ENCODE measurements at regions not wholly inside any gene's neighbourhood (a gene's known extent, or its start where the extent isn't known, plus 50 kb on each side); places are given as distances from the start of the nearest gene placed in this dataset.

GRCh38 chr14:98742001-98742400 is 530.0 kb downstream of the BCL11B start:
- Histone ChIP-seq H3K4me3 (ENCODE audit: low read length) (no peak overlapping the region), H3K36me3 (ENCODE audit: control insufficient read depth, insufficient read depth, low read length) (no peaks in the 10 kb centered on the region), H3K4me1 (ENCODE audit: control insufficient read depth, insufficient read depth, low read length) (no peaks in the 10 kb centered on the region), H3K27me3 (ENCODE audit: control insufficient read depth, insufficient read depth, low read length) (no peaks in the 10 kb centered on the region), H3K9me3 (ENCODE audit: control insufficient read depth, low read length) (no peaks in the 10 kb centered on the region), H3K9ac (ENCODE audit: low read length) (no peak overlapping the region)

GRCh38 chr14:98743536-98743935 is 528.5 kb downstream of the BCL11B start:
- no peak overlapping the region for H3K9ac ChIP-seq (ENCODE audit: low read length)
- no peak overlapping the region for H3K4me3 ChIP-seq (ENCODE audit: low read length)
- no peaks in the 10 kb centered on the region for H3K36me3 ChIP-seq (ENCODE audit: control insufficient read depth, insufficient read depth, low read length)
- no peaks in the 10 kb centered on the region for H3K27me3 ChIP-seq (ENCODE audit: control insufficient read depth, insufficient read depth, low read length)
- no peaks in the 10 kb centered on the region for H3K9me3 ChIP-seq (ENCODE audit: control insufficient read depth, low read length)
- H3K4me1 ChIP-seq (ENCODE audit: control insufficient read depth, insufficient read depth, low read length): no peaks in the 10 kb centered on the region

GRCh38 chr14:98748966-98749365 is 523.0 kb downstream of the BCL11B start:
- Histone ChIP-seq H3K9me3 (ENCODE audit: control insufficient read depth, low read length) (no peaks in the 10 kb centered on the region), H3K36me3 (ENCODE audit: control insufficient read depth, insufficient read depth, low read length) (no peaks in the 10 kb centered on the region), H3K27me3 (ENCODE audit: control insufficient read depth, insufficient read depth, low read length) (no peaks in the 10 kb centered on the region), H3K4me3 (ENCODE audit: low read length) (no peak overlapping the region), H3K9ac (ENCODE audit: low read length) (no peak overlapping the region), H3K4me1 (ENCODE audit: control insufficient read depth, insufficient read depth, low read length) (no peaks in the 10 kb centered on the region)

- Histone ChIP-seq H3K4me3 (ENCODE audit: low read length) (no peak overlapping the region), H3K9me3 (ENCODE audit: control insufficient read depth, low read length) (no peaks in the 10 kb centered on the region), H3K9ac (ENCODE audit: low read length) (no peak overlapping the region), H3K27me3 (ENCODE audit: control insufficient read depth, insufficient read depth, low read length) (no peaks in the 10 kb centered on the region), H3K4me1 (ENCODE audit: control insufficient read depth, insufficient read depth, low read length) (no peaks in the 10 kb centered on the region), H3K36me3 (ENCODE audit: control insufficient read depth, insufficient read depth, low read length) (no peaks in the 10 kb centered on the region)
Observed at GRCh38 chr14:98751110-98751509, 520.9 kb downstream of the BCL11B start.

GRCh38 chr14:98752660-98753059 is 519.3 kb downstream of the BCL11B start:
- Histone ChIP-seq H3K27me3 (ENCODE audit: control insufficient read depth, insufficient read depth, low read length) (no peaks in the 10 kb centered on the region), H3K9ac (ENCODE audit: low read length) (no peak overlapping the region), H3K4me1 (ENCODE audit: control insufficient read depth, insufficient read depth, low read length) (no peaks in the 10 kb centered on the region), H3K4me3 (ENCODE audit: low read length) (no peak overlapping the region), H3K36me3 (ENCODE audit: control insufficient read depth, insufficient read depth, low read length) (no peaks in the 10 kb centered on the region), H3K9me3 (ENCODE audit: control insufficient read depth, low read length) (no peaks in the 10 kb centered on the region)

- Histone ChIP-seq H3K4me3 (ENCODE audit: low read length) (no peak overlapping the region), H3K9me3 (ENCODE audit: control insufficient read depth, low read length) (no peaks in the 10 kb centered on the region), H3K9ac (ENCODE audit: low read length) (no peak overlapping the region), H3K4me1 (ENCODE audit: control insufficient read depth, insufficient read depth, low read length) (no peaks in the 10 kb centered on the region), H3K27me3 (ENCODE audit: control insufficient read depth, insufficient read depth, low read length) (no peaks in the 10 kb centered on the region), H3K36me3 (ENCODE audit: control insufficient read depth, insufficient read depth, low read length) (no peaks in the 10 kb centered on the region)
Observed at GRCh38 chr14:98754343-98755020, 517.5 kb downstream of the BCL11B start.

- no peaks in the 10 kb centered on the region for H3K36me3 ChIP-seq (ENCODE audit: control insufficient read depth, insufficient read depth, low read length)
- H3K9me3 ChIP-seq (ENCODE audit: control insufficient read depth, low read length): no peaks in the 10 kb centered on the region
- H3K4me3 ChIP-seq (ENCODE audit: low read length): no peak overlapping the region
- no peak overlapping the region for H3K9ac ChIP-seq (ENCODE audit: low read length)
- no peaks in the 10 kb centered on the region for H3K27me3 ChIP-seq (ENCODE audit: control insufficient read depth, insufficient read depth, low read length)
- H3K4me1 ChIP-seq (ENCODE audit: control insufficient read depth, insufficient read depth, low read length): no peaks in the 10 kb centered on the region
Observed at GRCh38 chr14:98756749-98757148, 515.2 kb downstream of the BCL11B start.

GRCh38 chr14:98758440-98758839 is 513.6 kb downstream of the BCL11B start:
- Histone ChIP-seq H3K9me3 (ENCODE audit: control insufficient read depth, low read length) (no peaks in the 10 kb centered on the region), H3K36me3 (ENCODE audit: control insufficient read depth, insufficient read depth, low read length) (no peaks in the 10 kb centered on the region), H3K9ac (ENCODE audit: low read length) (no peak overlapping the region), H3K4me1 (ENCODE audit: control insufficient read depth, insufficient read depth, low read length) (no peaks in the 10 kb centered on the region), H3K27me3 (ENCODE audit: control insufficient read depth, insufficient read depth, low read length) (no peaks in the 10 kb centered on the region), H3K4me3 (ENCODE audit: low read length) (no peak overlapping the region)

- Histone ChIP-seq H3K9me3 (ENCODE audit: control insufficient read depth, low read length) (no peaks in the 10 kb centered on the region), H3K4me3 (ENCODE audit: low read length) (no peak overlapping the region), H3K9ac (ENCODE audit: low read length) (no peak overlapping the region), H3K4me1 (ENCODE audit: control insufficient read depth, insufficient read depth, low read length) (no peaks in the 10 kb centered on the region), H3K36me3 (ENCODE audit: control insufficient read depth, insufficient read depth, low read length) (no peaks in the 10 kb centered on the region), H3K27me3 (ENCODE audit: control insufficient read depth, insufficient read depth, low read length) (no peaks in the 10 kb centered on the region)
Observed at GRCh38 chr14:98761993-98762392, 510.0 kb downstream of the BCL11B start.

- Histone ChIP-seq H3K36me3 (ENCODE audit: control insufficient read depth, insufficient read depth, low read length) (no peaks in the 10 kb centered on the region), H3K27me3 (ENCODE audit: control insufficient read depth, insufficient read depth, low read length) (no peaks in the 10 kb centered on the region), H3K4me1 (ENCODE audit: control insufficient read depth, insufficient read depth, low read length) (no peaks in the 10 kb centered on the region), H3K9ac (ENCODE audit: low read length) (no peak overlapping the region), H3K9me3 (ENCODE audit: control insufficient read depth, low read length) (no peaks in the 10 kb centered on the region), H3K4me3 (ENCODE audit: low read length) (no peak overlapping the region)
Observed at GRCh38 chr14:98766818-98767217, 505.2 kb downstream of the BCL11B start.

GRCh38 chr14:98769326-98769725 is 502.7 kb downstream of the BCL11B start:
- no peaks in the 10 kb centered on the region for H3K27me3 ChIP-seq (ENCODE audit: control insufficient read depth, insufficient read depth, low read length)
- no peaks in the 10 kb centered on the region for H3K36me3 ChIP-seq (ENCODE audit: control insufficient read depth, insufficient read depth, low read length)
- H3K9ac ChIP-seq (ENCODE audit: low read length): no peak overlapping the region
- H3K4me3 ChIP-seq (ENCODE audit: low read length): no peak overlapping the region
- no peaks in the 10 kb centered on the region for H3K9me3 ChIP-seq (ENCODE audit: control insufficient read depth, low read length)
- no peaks in the 10 kb centered on the region for H3K4me1 ChIP-seq (ENCODE audit: control insufficient read depth, insufficient read depth, low read length)

- H3K36me3 ChIP-seq (ENCODE audit: control insufficient read depth, insufficient read depth, low read length): no peaks in the 10 kb centered on the region
- no peaks in the 10 kb centered on the region for H3K9me3 ChIP-seq (ENCODE audit: control insufficient read depth, low read length)
- H3K9ac ChIP-seq (ENCODE audit: low read length): no peak overlapping the region
- H3K4me3 ChIP-seq (ENCODE audit: low read length): no peak overlapping the region
- H3K27me3 ChIP-seq (ENCODE audit: control insufficient read depth, insufficient read depth, low read length): no peaks in the 10 kb centered on the region
- no peaks in the 10 kb centered on the region for H3K4me1 ChIP-seq (ENCODE audit: control insufficient read depth, insufficient read depth, low read length)
Observed at GRCh38 chr14:98770151-98770550, 501.8 kb downstream of the BCL11B start.

GRCh38 chr14:98773814-98774213 is 498.2 kb downstream of the BCL11B start:
- Histone ChIP-seq H3K4me1 (ENCODE audit: control insufficient read depth, insufficient read depth, low read length) (no peaks in the 10 kb centered on the region), H3K9me3 (ENCODE audit: control insufficient read depth, low read length) (no peaks in the 10 kb centered on the region), H3K9ac (ENCODE audit: low read length) (no peak overlapping the region), H3K36me3 (ENCODE audit: control insufficient read depth, insufficient read depth, low read length) (no peaks in the 10 kb centered on the region), H3K4me3 (ENCODE audit: low read length) (no peak overlapping the region), H3K27me3 (ENCODE audit: control insufficient read depth, insufficient read depth, low read length) (no peaks in the 10 kb centered on the region)

Measured in mucosa of stomach (tissue), 1 donor.